ENCODE measurements at regions not wholly inside any gene's neighbourhood (a gene's known extent, or its start where the extent isn't known, plus 50 kb on each side); places are given as distances from the start of the nearest gene placed in this dataset.

DNA sequence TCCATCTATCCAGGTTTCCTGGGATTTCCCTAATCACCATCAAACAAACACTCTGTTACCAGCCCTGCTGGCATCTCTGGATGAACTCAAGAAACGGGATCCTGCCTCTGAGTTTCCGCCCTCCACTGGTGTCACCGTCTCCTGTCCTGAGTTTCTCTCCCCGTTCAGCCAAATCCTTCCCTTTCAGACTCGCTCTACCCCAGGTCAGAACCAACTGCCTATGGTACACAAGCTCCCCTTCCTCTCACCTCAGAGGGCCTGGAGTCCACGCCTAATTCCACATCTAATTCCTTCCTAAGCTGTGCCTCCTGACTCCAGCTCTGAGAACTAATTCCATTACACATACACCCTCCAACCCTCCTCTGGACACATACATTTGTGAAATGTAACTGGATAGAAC is 96.1 kb downstream of the SHANK2 start:
- ATAC-seq = no peak
- H3K27ac Mint-ChIP-seq = no peak overlapping the region
- Histone ChIP-seq H3F3A (replicated peaks; ENCODE audit: low read depth) (no peaks in the 10 kb centered on the region), H3K27ac (ENCODE audit: low read depth) (no peak overlapping the region), H3K27me3 (ENCODE audit: insufficient read depth) (no peaks in the 10 kb centered on the region), H4K20me1 (replicated peaks; ENCODE audit: insufficient read depth) (peaks cover 14% of the 10 kb centered on the region; the same call in 1 of the 2 replicates), H3K4me1 (ENCODE audit: insufficient read depth) (peaks cover 12% of the 10 kb centered on the region), H3K79me2 (replicated peaks; ENCODE audit: insufficient read depth) (peaks cover 54% of the 10 kb centered on the region), H3K4me3 (no peak overlapping the region), H3K9me2 (ENCODE audit: insufficient read depth) (no peaks in the 10 kb centered on the region), H3K36me3 (ENCODE audit: insufficient read depth) (no peaks in the 10 kb centered on the region), H3K4me2 (no peak overlapping the region), H2AFZ (no peak overlapping the region)
- H3K27me3 Mint-ChIP-seq (ENCODE audit: insufficient read depth, low read depth, poor library complexity) = peaks cover 16% of the 10 kb centered on the region
- H3K9me3 Mint-ChIP-seq = peaks cover 5% of the 10 kb centered on the region
- no peak for TF ChIP-seq EZH2 (IDR thresholded peaks at IDR 0.05; ENCODE audit: low read depth, unreplicated experiment)
- TF ChIP-seq STAT1 (IDR thresholded peaks at IDR 0.05; ENCODE audit: unreplicated experiment) = no peak
- TF ChIP-seq ZNF331 (CRISPR knock-in tag; IDR thresholded peaks at IDR 0.05; ENCODE audit: low read depth) = no peak
- TF ChIP-seq, protein P1, sequence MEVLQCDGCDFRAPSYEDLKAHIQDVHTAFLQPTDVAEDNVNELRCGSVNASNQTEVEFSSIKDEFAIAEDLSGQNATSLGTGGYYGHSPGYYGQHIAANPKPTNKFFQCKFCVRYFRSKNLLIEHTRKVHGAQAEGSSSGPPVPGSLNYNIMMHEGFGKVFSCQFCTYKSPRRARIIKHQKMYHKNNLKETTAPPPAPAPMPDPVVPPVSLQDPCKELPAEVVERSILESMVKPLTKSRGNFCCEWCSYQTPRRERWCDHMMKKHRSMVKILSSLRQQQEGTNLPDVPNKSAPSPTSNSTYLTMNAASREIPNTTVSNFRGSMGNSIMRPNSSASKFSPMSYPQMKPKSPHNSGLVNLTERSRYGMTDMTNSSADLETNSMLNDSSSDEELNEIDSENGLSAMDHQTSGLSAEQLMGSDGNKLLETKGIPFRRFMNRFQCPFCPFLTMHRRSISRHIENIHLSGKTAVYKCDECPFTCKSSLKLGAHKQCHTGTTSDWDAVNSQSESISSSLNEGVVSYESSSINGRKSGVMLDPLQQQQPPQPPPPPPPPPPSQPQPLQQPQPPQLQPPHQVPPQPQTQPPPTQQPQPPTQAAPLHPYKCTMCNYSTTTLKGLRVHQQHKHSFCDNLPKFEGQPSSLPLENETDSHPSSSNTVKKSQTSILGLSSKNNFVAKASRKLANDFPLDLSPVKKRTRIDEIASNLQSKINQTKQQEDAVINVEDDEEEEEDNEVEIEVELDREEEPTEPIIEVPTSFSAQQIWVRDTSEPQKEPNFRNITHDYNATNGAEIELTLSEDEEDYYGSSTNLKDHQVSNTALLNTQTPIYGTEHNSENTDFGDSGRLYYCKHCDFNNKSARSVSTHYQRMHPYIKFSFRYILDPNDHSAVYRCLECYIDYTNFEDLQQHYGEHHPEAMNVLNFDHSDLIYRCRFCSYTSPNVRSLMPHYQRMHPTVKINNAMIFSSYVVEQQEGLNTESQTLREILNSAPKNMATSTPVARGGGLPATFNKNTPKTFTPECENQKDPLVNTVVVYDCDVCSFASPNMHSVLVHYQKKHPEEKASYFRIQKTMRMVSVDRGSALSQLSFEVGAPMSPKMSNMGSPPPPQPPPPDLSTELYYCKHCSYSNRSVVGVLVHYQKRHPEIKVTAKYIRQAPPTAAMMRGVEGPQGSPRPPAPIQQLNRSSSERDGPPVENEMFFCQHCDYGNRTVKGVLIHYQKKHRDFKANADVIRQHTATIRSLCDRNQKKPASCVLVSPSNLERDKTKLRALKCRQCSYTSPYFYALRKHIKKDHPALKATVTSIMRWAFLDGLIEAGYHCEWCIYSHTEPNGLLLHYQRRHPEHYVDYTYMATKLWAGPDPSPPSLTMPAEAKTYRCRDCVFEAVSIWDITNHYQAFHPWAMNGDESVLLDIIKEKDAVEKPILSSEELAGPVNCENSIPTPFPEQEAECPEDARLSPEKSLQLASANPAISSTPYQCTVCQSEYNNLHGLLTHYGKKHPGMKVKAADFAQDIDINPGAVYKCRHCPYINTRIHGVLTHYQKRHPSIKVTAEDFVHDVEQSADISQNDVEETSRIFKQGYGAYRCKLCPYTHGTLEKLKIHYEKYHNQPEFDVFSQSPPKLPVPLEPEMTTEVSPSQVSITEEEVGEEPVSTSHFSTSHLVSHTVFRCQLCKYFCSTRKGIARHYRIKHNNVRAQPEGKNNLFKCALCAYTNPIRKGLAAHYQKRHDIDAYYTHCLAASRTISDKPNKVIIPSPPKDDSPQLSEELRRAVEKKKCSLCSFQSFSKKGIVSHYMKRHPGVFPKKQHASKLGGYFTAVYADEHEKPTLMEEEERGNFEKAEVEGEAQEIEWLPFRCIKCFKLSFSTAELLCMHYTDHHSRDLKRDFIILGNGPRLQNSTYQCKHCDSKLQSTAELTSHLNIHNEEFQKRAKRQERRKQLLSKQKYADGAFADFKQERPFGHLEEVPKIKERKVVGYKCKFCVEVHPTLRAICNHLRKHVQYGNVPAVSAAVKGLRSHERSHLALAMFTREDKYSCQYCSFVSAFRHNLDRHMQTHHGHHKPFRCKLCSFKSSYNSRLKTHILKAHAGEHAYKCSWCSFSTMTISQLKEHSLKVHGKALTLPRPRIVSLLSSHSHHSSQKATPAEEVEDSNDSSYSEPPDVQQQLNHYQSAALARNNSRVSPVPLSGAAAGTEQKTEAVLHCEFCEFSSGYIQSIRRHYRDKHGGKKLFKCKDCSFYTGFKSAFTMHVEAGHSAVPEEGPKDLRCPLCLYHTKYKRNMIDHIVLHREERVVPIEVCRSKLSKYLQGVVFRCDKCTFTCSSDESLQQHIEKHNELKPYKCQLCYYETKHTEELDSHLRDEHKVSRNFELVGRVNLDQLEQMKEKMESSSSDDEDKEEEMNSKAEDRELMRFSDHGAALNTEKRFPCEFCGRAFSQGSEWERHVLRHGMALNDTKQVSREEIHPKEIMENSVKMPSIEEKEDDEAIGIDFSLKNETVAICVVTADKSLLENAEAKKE (CRISPR knock-in tag; IDR thresholded peaks at IDR 0.05) = no peak
- no peak for TF ChIP-seq JUNB (IDR thresholded peaks at IDR 0.05; ENCODE audit: unreplicated experiment)
- no peak for TF ChIP-seq REST (IDR thresholded peaks at IDR 0.05; ENCODE audit: unreplicated experiment)
- H3K4me1 Mint-ChIP-seq = peaks cover 33% of the 10 kb centered on the region
- DNase-seq (ENCODE audit: low spot score) = no peak
- H3K36me3 Mint-ChIP-seq (ENCODE audit: low read depth) = peaks cover 27% of the 10 kb centered on the region
- H3K4me3 Mint-ChIP-seq = no peak overlapping the region; the same call in 2 of the 3 replicates
